GM12891 (cell line): ENCODE measurements at regions not wholly inside any gene's neighbourhood (a gene's known extent, or its start where the extent isn't known, plus 50 kb on each side); places are given as distances from the start of the nearest gene placed in this dataset.

Source experiments
- DNase-seq: peaks from one replicate; pipeline ENCODE4 v3.0.0; 2011; ENCODE audit warnings: low spot score; ENCODE audit not compliant: insufficient read length
- FAIRE-seq: peaks from 2 replicates; lab custom pipeline; 2011; peaks lifted over from hg19 to GRCh38; lab: Jason Lieb, UNC
- PAX5 ChIP-seq: IDR thresholded peaks from 2 replicates; pipeline ENCODE4 v1.6.1; 2011; ENCODE audit warnings: low read length, moderate library complexity, mild to moderate bottlenecking; ENCODE audit not compliant: insufficient read depth, severe bottlenecking
- POLR2A ChIP-seq: IDR thresholded peaks from 2 replicates; pipeline ENCODE4 v1.6.1; 2011; ENCODE audit warnings: low read depth, low read length, control low read depth
- POLR2AphosphoS5 ChIP-seq: IDR thresholded peaks from 2 replicates; pipeline ENCODE4 v1.6.1; 2011; ENCODE audit warnings: low read depth, low read length, control low read depth
- POU2F2 ChIP-seq: IDR thresholded peaks from 2 replicates; pipeline ENCODE4 v1.6.1; 2011; ENCODE audit warnings: low read depth, mild to moderate bottlenecking, control low read depth, low read length, moderate library complexity
- SPI1 ChIP-seq: IDR thresholded peaks from 2 replicates; pipeline ENCODE4 v1.6.1; 2011; ENCODE audit warnings: low read depth, low read length, control low read depth
- TAF1 ChIP-seq: IDR thresholded peaks from 2 replicates; pipeline ENCODE4 v1.6.1; 2011; ENCODE audit warnings: low read depth, low read length, control low read depth

- FAIRE-seq (no peak), DNase-seq (no peak)
- no peak for TF ChIP-seq PAX5
- no peak for TF ChIP-seq TAF1
- no peak for TF ChIP-seq SPI1
- no peak for TF ChIP-seq POLR2A
- no peak for TF ChIP-seq POLR2AphosphoS5
- TF ChIP-seq POU2F2: no peak
Observed at GRCh38 chr14:44422699-44423098, 84.4 kb downstream of the FSCB start.

- TF ChIP-seq SPI1 (no peak), PAX5 (no peak), TAF1 (no peak), POLR2A (no peak), POLR2AphosphoS5 (no peak), POU2F2 (no peak)
- DNase-seq: no peak
- FAIRE-seq: no peak
Observed at GRCh38 chr14:44420226-44420625, 86.9 kb downstream of the FSCB start.

GRCh38 chr14:44418856-44419255 is 88.2 kb downstream of the FSCB start:
- no peak for TF ChIP-seq TAF1
- TF ChIP-seq POLR2A: no peak
- no peak for TF ChIP-seq POLR2AphosphoS5
- no peak for TF ChIP-seq SPI1
- DNase-seq: no peak
- no peak for FAIRE-seq

GRCh38 chr14:44417809-44418208 is 89.3 kb downstream of the FSCB start:
- TF ChIP-seq POLR2AphosphoS5 (no peak), TAF1 (no peak), PAX5 (no peak), SPI1 (no peak), POLR2A (no peak), POU2F2 (no peak)
- DNase-seq (no peak), FAIRE-seq (no peak)

- TF ChIP-seq POU2F2 (no peak), TAF1 (no peak)
- no peak for FAIRE-seq
- no peak for DNase-seq
Observed at GRCh38 chr14:44414646-44415045, 92.4 kb downstream of the FSCB start.

GRCh38 chr14:44412858-44413569 is 94.1 kb downstream of the FSCB start:
- DNase-seq (no peak), FAIRE-seq (no peak)
- TF ChIP-seq PAX5: no peak
- TF ChIP-seq SPI1: no peak
- no peak for TF ChIP-seq POU2F2
- TF ChIP-seq POLR2A: no peak
- TF ChIP-seq POLR2AphosphoS5: no peak
- no peak for TF ChIP-seq TAF1

- TF ChIP-seq TAF1: no peak
- TF ChIP-seq POLR2A: no peak
- TF ChIP-seq POLR2AphosphoS5: no peak
- TF ChIP-seq POU2F2: no peak
- TF ChIP-seq PAX5: no peak
- no peak for TF ChIP-seq SPI1
- FAIRE-seq (no peak), DNase-seq (no peak)
Observed at GRCh38 chr14:44405011-44405486, 102.0 kb downstream of the FSCB start.

- FAIRE-seq (no peak), DNase-seq (no peak)
Observed at GRCh38 chr14:44404599-44404998, 102.5 kb downstream of the FSCB start.

GRCh38 chr14:44404036-44404435 is 103.0 kb downstream of the FSCB start:
- TF ChIP-seq PAX5 (no peak), SPI1 (no peak), TAF1 (no peak), POU2F2 (no peak), POLR2AphosphoS5 (no peak), POLR2A (no peak)
- no peak for FAIRE-seq
- no peak for DNase-seq

More at GRCh38 chr14:44404599-44404998, 102.5 kb downstream of the FSCB start:
- TF ChIP-seq PAX5 (no peak), POLR2A (no peak), TAF1 (no peak)

- DNase-seq (no peak), FAIRE-seq (no peak)
- TF ChIP-seq POU2F2 (no peak), SPI1 (no peak), PAX5 (no peak), POLR2AphosphoS5 (no peak), TAF1 (no peak), POLR2A (no peak)
Observed at GRCh38 chr14:44403193-44403592, 103.9 kb downstream of the FSCB start.
